Progenitor cell of endocrine pancreas (in vitro differentiated cells): ENCODE measurements at regions not wholly inside any gene's neighbourhood (a gene's known extent, or its start where the extent isn't known, plus 50 kb on each side); places are given as distances from the start of the nearest gene placed in this dataset.

Experiments
- DNase-seq: peaks from one replicate; pipeline ENCODE4 v3.0.0; 2021; ENCODE audit warnings: low spot score; ENCODE audit not compliant: unreplicated experiment
- H3K27ac Mint-ChIP-seq: 2 replicates; pipeline ENCODE4 v1.8.0; 2021; ENCODE audit warnings: mild to moderate bottlenecking, moderate library complexity, mixed read lengths
- H3K27me3 Mint-ChIP-seq: 2 replicates; pipeline ENCODE4 v1.8.0; 2021; ENCODE audit warnings: mixed read lengths
- H3K36me3 Mint-ChIP-seq: 2 replicates; pipeline ENCODE4 v1.8.0; 2022; ENCODE audit warnings: mixed read lengths; ENCODE audit not compliant: insufficient read depth
- H3K4me1 Mint-ChIP-seq: 2 replicates; pipeline ENCODE4 v1.8.0; 2021; ENCODE audit warnings: low read depth, mixed read lengths
- H3K4me3 Mint-ChIP-seq: 2 replicates; pipeline ENCODE4 v1.8.0; 2021; ENCODE audit warnings: low read depth, mild to moderate bottlenecking, moderate library complexity, mixed read lengths
- H3K9me3 Mint-ChIP-seq: 2 replicates; pipeline ENCODE4 v1.8.0; 2021; ENCODE audit warnings: low read depth, mixed read lengths
- TF ChIP-seq, protein P1 (sequence below): fragments of 200-600 bp; sonication (generic); IDR thresholded peaks from one replicate; pipeline ENCODE4 v1.5.0; 2021; ENCODE audit warnings: antibody characterized with exemption, mild to moderate bottlenecking; ENCODE audit not compliant: unreplicated experiment

DNA sequence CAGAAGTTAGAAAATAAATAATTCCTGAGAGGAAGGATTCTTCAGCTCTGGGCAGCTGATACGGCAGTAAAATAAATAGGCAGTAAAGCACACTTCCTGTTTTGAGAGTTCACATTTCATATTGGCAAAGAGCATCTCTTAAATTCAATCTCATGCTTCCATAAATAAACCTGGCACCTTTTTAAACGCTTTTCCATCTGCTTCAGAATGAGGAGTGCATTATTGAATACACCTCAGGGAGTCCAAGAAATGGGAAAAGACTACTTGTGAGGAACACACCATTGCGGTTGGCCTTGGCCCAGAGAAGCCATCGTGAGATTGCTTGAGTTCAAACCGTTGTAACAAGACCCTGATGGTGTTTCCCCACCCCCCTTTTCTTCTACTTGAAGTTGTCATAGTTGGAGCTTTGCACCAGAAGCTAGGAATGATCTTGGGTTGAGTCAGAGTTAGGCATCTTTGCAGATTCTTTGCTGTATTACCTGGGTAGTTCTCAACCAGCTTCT lies 123.9 kb downstream of the RDH14 start:
- Mint-ChIP-seq H3K9me3 (no peaks in the 10 kb centered on the region), H3K36me3 (no peaks in the 10 kb centered on the region), H3K27me3 (peaks cover 1% of the 10 kb centered on the region), H3K4me3 (no peak overlapping the region), H3K4me1 (peaks cover 10% of the 10 kb centered on the region), H3K27ac (no peak overlapping the region)
- DNase-seq: no peak
- TF ChIP-seq, protein P1, sequence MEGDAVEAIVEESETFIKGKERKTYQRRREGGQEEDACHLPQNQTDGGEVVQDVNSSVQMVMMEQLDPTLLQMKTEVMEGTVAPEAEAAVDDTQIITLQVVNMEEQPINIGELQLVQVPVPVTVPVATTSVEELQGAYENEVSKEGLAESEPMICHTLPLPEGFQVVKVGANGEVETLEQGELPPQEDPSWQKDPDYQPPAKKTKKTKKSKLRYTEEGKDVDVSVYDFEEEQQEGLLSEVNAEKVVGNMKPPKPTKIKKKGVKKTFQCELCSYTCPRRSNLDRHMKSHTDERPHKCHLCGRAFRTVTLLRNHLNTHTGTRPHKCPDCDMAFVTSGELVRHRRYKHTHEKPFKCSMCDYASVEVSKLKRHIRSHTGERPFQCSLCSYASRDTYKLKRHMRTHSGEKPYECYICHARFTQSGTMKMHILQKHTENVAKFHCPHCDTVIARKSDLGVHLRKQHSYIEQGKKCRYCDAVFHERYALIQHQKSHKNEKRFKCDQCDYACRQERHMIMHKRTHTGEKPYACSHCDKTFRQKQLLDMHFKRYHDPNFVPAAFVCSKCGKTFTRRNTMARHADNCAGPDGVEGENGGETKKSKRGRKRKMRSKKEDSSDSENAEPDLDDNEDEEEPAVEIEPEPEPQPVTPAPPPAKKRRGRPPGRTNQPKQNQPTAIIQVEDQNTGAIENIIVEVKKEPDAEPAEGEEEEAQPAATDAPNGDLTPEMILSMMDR: no peak

DNA sequence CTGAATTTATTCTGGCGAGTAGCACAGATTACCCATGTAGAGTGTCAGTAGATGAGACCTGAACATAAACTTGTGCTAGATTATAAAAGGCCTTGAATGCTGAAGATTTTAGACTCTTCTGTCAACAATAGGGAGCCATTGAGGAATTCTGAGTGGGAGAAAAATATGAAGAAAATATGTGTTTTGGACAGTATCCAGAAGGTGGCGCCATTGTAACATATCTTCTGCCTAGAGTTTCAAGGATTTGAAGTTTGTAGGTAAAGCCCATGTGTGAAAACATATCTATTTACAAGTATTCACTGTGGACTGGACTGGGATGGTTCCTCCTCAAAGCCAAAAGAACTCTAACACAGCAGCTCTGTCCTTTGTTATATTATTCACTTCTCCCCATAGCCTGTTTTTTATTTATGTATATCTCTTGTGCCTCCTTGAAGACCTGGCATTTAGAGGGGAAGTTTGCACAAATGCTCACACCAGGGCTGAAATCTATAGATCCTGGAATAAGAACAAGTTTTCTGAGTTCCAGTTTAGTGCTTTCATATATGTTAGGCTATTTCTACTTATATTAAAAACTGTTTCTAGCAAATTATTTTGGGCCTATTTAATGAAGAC lies 124.9 kb downstream of the RDH14 start:
- TF ChIP-seq, protein P1: peak; percentile 81
- Mint-ChIP-seq H3K4me3 (no peak overlapping the region), H3K4me1 (peaks cover 13% of the 10 kb centered on the region), H3K27me3 (no peaks in the 10 kb centered on the region), H3K27ac (no peak overlapping the region), H3K36me3 (no peaks in the 10 kb centered on the region), H3K9me3 (no peaks in the 10 kb centered on the region)
- peak; percentile 23 for DNase-seq

DNA sequence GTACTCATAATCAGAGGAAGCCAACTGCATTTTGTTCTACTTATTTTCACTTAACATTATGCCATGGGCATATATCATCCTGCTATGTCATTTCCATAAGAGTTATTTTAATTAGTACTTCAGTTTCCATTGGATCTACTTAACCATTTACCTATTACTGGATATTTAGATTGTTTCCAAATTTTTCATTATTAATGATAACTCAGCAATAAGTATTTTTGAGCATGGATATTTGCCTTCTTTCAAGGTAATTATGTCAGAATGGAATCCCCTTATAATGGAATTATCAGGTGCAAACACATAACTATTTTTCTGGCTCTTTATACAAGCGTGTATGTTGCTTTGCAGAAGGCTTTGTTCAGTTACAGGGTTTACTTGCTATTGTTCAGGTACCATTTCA lies 126.6 kb downstream of the RDH14 start:
- Mint-ChIP-seq H3K9me3 (no peaks in the 10 kb centered on the region), H3K27me3 (no peaks in the 10 kb centered on the region), H3K36me3 (no peaks in the 10 kb centered on the region), H3K27ac (no peak overlapping the region), H3K4me3 (no peak overlapping the region), H3K4me1 (peaks cover 13% of the 10 kb centered on the region)
- TF ChIP-seq, protein P1: no peak
- DNase-seq: no peak

DNA sequence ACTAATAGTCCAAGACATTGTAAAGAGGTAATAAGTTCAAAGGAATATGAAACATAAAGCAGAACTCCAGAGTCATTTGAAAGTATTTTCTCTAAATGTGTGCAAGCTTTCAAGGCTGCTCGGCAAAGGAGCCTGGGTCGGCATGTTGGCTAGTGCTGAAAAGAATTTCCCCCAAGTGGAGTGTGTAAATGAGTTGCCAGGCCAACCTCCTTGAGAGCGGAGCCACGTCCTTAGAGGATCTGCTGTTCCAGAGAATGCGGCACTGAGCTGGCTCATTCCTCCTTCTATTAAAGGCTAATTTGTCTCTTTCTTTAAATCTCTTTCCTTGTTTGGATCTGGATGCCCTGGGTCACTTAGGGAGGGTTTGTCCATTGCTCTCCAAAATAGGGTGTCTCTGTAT lies 127.5 kb downstream of the RDH14 start:
- TF ChIP-seq, protein P1: no peak
- H3K9me3 Mint-ChIP-seq: no peaks in the 10 kb centered on the region
- no peaks in the 10 kb centered on the region for H3K27me3 Mint-ChIP-seq
- no peak overlapping the region for H3K4me3 Mint-ChIP-seq
- DNase-seq: no peak
- H3K4me1 Mint-ChIP-seq: peaks cover 13% of the 10 kb centered on the region
- H3K27ac Mint-ChIP-seq: no peak overlapping the region
- H3K36me3 Mint-ChIP-seq: no peaks in the 10 kb centered on the region

DNA sequence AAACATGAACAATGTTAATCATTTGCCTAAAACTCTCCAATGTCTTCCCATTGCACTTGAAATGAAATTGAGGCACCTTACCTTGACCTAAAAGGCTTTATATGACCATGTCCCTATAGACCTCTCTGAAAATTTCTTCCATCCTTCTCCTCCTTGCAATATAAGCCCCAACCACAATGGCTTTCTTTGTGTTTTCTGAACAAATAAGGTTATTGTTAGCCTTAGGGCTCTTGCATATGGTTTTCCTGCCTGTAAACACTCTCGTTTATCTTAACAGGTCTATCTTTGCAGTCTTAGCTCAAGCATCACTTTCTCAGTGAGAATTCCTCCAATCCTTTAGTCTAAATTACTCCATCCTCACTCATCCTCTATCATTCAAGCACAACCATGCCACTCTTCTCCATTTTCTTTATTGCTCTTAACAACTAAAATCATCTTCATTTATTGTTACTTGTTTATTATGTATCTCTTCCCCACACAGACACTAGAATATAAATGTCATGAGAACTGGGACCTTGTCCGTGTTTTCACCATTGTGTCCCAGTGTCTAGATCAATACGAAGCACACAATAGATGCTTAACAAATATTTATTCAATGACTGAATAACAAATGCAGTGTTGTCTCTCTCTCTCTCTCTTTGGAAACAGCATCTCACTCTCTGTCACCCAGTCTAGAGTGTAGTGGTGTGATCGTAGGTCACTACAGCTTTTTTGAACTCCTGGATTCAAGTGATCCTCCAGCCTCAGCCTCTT lies 129.3 kb downstream of the RDH14 start:
- no peak overlapping the region for H3K4me3 Mint-ChIP-seq
- H3K9me3 Mint-ChIP-seq: no peaks in the 10 kb centered on the region
- no peak for DNase-seq
- H3K4me1 Mint-ChIP-seq: peaks cover 13% of the 10 kb centered on the region
- no peaks in the 10 kb centered on the region for H3K36me3 Mint-ChIP-seq
- H3K27me3 Mint-ChIP-seq: no peaks in the 10 kb centered on the region
- TF ChIP-seq, protein P1: no peak
- H3K27ac Mint-ChIP-seq: no peak overlapping the region
